GM21360 (cell line): ENCODE measurements at regions not wholly inside any gene's neighbourhood (a gene's known extent, or its start where the extent isn't known, plus 50 kb on each side); places are given as distances from the start of the nearest gene placed in this dataset.

Source experiments
- ATAC-seq: cut with Tn5 transposase; IDR thresholded peaks from one replicate; pipeline ENCODE4 v1.9.1; 2021; ENCODE audit warnings: mild to moderate bottlenecking, moderate library complexity; ENCODE audit not compliant: unreplicated experiment

- ATAC-seq: no peak
Observed at GRCh38 chr14:25552826-25553225, 502.9 kb upstream of the STXBP6 start.

DNA sequence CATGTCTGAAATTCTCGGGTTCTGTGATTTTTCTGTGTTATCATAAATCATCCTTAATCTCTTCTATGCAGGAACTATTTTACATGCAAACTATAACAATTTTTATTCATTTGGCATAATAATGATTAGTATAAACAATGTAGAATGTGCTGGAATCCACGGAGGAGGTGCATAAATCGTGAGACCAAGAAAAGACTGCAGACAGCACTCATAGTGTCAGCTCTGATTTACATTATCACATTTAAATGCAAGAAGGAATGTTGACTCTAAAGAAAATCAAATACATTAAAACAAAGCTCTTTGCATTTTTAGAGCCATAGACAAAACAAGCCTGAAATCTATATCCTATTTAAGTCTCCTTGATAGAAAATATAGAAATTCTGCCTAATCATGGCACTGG is 501.7 kb upstream of the STXBP6 start:
- ATAC-seq: no peak

- no peak for ATAC-seq
Observed at GRCh38 chr14:25546826-25547225, 496.9 kb upstream of the STXBP6 start.

DNA sequence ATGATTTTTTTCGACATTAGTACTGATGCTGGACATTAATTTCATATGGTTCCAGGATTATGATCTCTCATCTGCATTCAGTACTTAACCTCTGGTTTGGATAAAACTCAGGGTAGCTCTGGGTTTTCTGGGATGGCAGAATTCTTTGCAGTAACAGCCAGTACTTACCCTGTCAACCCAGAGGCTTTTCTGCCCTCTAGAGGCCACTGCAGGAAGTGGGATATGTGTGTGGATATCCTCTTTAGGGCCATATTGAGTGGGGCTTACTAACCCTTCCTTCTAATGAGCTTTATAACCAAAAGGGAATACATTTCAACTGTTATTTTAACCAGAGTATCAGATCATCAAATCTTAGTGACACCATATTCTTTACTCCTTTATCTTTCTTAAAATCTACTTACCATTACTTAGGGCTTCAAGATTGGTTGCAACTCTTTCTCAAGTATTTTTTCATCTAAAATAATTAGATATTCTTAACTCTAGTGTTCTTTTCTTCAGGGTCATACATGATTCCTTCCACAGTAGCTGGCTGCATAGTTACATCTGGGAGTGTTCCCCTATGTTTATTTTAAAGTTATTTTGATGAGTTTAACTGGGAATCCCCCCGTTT is 488.0 kb upstream of the STXBP6 start:
- ATAC-seq: no peak

- no peak for ATAC-seq
Observed at GRCh38 chr14:25526290-25526689, 476.3 kb upstream of the STXBP6 start.

- no peak for ATAC-seq
Observed at GRCh38 chr14:25522926-25523325, 473.0 kb upstream of the STXBP6 start.

- ATAC-seq: no peak
Observed at GRCh38 chr14:25522116-25522515, 472.2 kb upstream of the STXBP6 start.

- ATAC-seq: no peak
Observed at GRCh38 chr14:25521616-25522015, 471.7 kb upstream of the STXBP6 start.

GRCh38 chr14:25520821-25521220 is 470.9 kb upstream of the STXBP6 start:
- no peak for ATAC-seq

GRCh38 chr14:25518364-25518763 is 468.4 kb upstream of the STXBP6 start:
- ATAC-seq: no peak

DNA sequence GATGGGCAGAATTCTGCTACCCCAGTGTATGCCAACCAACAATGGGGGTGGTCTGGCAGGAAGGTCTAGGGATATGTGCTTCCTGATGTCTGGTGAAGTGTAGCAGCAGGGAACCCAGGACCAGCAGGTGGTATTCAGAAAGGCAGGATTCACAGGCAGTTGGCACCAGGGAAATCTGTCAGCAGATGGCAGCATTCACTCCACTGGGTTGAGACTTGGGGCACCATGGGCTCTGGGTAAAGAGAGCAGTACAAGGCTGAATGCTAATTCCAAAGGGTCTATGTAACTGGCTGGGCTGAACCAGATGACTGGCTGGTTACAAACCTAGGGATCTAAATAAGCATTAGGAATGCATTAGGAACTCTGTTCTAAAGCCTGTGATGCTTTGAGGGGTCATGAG is 466.9 kb upstream of the STXBP6 start:
- ATAC-seq: no peak

DNA sequence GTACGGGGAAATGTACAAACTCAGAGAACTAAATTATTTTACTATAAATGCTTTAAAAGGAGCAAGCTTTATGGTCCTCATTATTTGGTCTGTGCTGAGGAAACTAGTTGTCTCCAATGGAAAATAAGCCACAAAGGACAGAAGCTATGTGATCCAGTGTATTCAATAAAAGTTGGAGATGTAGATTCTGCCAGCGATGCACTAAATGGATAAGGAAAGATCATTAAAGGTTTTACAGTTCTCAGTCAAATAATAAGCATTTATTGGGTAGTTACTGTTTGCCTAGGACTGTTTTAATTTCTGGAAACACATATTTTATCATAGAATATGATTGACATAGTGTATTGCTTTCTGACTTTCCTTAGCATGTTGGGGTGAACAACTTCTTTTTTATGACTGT is 458.9 kb upstream of the STXBP6 start:
- ATAC-seq: no peak

GRCh38 chr14:25501749-25502148 is 451.8 kb upstream of the STXBP6 start:
- no peak for ATAC-seq

DNA sequence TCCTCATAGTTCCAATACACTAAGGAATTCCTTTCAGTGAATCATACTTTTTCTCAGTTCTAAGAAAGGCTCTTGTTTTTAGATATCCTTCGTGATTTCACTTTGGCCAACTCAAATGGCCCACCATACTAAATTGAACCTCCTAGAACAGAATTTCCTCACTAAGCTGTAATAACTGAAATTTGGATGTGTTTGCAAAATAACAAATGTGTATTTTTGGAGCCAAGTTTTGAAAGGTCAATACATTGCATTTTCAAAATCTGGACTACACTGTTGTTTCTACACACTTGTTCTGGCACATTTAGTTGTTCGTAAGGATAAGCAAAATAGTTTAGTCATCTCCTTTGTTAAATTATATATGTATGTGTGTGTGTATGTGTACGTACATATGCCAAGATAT is 439.0 kb upstream of the STXBP6 start:
- ATAC-seq: no peak

DNA sequence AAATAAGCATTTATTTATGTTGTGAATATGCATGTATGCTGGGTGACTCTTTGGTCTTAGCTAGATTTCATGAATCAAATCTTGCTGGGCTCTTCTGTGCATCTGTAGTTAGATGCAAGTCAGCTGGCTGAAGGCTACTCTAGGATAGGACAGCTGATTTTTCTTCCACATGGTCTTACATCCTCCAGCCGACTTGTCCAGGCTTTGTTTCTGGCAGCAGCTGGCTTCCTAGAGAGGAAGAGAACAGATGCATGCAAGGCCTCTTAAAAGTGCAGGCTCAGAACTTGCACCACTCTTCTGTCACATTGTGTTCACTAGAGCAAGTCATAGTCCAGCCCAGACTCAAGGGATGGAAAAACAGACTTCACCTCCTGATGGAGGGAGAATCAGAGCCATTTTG is 435.4 kb upstream of the STXBP6 start:
- no peak for ATAC-seq

- no peak for ATAC-seq
Observed at GRCh38 chr14:25484906-25485305, 435.0 kb upstream of the STXBP6 start.

- ATAC-seq: no peak
Observed at GRCh38 chr14:25484235-25484634, 434.3 kb upstream of the STXBP6 start.

DNA sequence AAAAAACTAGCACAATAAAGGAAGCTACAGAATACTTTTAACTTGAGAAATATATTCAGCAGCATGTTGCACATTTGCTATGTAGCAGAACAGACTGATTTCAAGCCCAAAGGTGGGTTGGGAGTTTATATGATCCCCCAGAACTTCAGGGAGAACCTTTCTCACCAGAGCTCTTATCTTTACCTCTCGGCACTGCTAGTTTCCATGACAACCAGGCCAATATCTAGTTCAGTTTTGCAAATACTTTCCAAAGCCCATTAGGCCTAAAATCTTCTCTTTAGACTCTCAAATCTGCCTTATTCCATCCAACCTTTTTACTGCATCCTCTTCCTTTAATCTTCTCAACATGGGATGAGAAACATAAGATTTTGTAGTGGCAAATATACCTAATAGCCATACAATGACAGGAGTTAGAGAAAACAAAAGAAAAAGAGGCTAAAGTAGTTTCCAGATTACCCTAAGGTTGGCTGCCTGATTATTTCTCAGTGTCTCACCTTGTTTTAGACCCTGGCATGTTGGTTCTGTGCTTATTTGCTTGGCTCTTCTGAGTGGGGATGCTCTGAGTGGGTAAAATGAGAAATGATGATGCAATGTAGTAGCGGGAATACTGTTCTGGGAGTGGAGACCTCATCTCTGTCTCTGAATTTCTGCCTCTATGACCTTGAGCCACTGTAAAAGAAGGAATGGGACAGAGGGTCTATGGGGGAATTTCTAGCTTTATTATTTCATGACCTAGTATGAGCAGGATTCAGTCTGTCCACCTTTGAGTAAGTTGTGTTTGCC is 427.6 kb upstream of the STXBP6 start:
- ATAC-seq: no peak

DNA sequence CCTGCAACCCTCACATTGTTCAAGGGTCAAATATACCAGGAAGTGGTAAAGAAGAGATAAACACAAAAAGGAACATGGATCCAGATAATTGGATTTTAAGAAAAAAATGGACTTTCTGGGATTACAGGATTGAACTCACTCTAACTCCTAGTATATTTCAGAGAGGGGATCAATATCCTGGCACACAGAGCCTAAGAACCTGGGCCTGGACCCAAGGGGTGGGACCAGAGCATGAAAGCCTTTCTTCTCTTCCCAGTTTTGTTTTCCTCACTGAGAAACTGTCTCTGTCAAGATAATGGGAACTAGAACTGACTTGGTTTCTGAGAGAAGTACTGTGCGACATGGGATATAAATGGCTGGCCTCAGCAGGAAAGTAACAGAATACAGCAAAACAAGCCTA is 422.8 kb upstream of the STXBP6 start:
- ATAC-seq: no peak

DNA sequence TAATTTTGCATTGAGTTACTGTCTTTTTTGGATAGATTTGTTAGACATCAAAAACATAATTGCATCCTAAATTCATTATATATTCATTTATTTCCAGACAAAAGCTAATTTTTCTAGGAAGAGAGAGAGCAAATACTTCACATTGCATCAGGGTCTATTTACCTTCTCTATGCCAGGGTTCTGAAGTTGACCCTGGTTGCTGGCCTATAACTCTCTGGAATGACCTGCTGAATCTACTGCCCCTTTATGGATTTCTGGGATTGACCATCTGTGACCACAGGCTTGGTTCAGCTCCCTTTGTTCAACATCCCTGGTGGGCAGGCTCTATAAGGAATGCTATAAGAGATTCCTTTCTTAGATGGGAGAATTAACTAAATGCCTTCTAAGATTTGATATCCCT is 414.8 kb upstream of the STXBP6 start:
- no peak for ATAC-seq

DNA sequence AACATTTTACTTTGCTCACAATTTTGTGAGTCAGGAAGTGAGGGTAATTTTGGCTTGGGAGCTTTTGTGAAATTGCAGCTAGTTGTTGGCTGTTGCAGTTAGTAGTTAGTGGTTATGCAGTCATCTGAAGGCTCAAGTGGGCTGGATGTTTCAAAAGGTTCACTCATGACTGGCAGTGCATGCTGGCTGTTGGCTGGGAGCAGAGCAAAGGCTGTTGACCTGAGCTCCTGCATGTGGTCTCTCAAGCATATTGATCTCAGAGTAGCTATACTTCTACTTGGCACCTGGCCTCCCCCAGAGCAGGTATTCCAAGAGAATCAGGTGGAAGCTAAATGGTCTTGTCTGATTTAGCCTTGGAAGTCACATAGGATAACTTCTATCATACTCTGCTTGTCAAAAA is 414.1 kb upstream of the STXBP6 start:
- no peak for ATAC-seq

- no peak for ATAC-seq
Observed at GRCh38 chr14:25463480-25463879, 413.5 kb upstream of the STXBP6 start.

DNA sequence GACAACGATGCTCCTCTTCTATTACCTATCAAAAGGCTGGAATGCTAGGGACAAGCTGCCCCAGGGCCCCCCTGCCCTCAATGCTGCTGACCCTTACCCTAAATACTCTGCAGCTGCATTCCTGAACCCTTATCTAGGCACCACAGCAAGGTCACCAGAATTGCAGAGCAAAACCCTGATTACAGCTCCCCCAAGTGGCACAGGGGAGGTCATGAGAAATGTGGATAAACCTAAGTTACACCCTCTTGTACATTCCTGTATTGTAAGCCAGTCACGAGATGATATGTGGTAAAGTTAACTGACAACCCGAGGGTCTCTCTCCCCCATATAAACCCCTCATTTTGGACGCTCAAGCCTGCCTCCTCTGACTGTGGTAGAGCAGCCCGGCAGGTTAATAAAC is 411.8 kb upstream of the STXBP6 start:
- no peak for ATAC-seq
